Body of pancreas (tissue), 4 donors: ENCODE measurements at regions not wholly inside any gene's neighbourhood (a gene's known extent, or its start where the extent isn't known, plus 50 kb on each side); places are given as distances from the start of the nearest gene placed in this dataset.

Experiments
- ATAC-seq: fragments of 150-250 bp; one replicate; pipeline ENCODE4 v1.9.1; 2016
- DNase-seq, 4 donors: peaks; one replicate each; pipeline ENCODE4 v3.0.0-alpha.2; 2019
- H3K27ac ChIP-seq, 4 donors: fragments of 200-600 bp; sonication (generic); 1 replicate in 3 of 4; 2 replicates in 1 of 4; pipeline versions ENCODE4 v1.5.1 to v1.6.1; 2016 to 2019; ENCODE audit warnings: mild to moderate bottlenecking in 1 of 4, mixed read lengths in 1 of 4, moderate library complexity in 1 of 4
- H3K27me3 ChIP-seq, 2 donors: fragments of 200-600 bp; sonication (generic); one replicate each; pipeline ENCODE4 v1.6.0; 2016; ENCODE audit warnings: mild to moderate bottlenecking in 1 of 2
- H3K36me3 ChIP-seq, 2 donors: fragments of 200-600 bp; sonication (generic); replicated peaks in 1 of 2; 2 replicates each; pipeline ENCODE4 v1.5.1; 2016; ENCODE audit warnings: low read depth in 2 of 2; ENCODE audit not compliant: insufficient read depth in 1 of 2
- H3K4me1 ChIP-seq: fragments of 200-600 bp; sonication (generic); one replicate; pipeline ENCODE4 v1.6.0; 2016
- H3K4me3 ChIP-seq, 2 donors: fragments of 200-600 bp; sonication (generic); 1 replicate in 1 of 2; 2 replicates in 1 of 2; pipeline ENCODE4 v1.5.1; 2016 to 2019
- H3K9me3 ChIP-seq, 3 donors: fragments of 200-600 bp; sonication (generic); 1 replicate in 2 of 3; 2 replicates in 1 of 3; pipeline ENCODE4 v1.5.1; 2016
- CTCF ChIP-seq, 7 experiments: fragments of 450-650 bp in 4 of 7; fragments of 200-600 bp in 3 of 7; sonication (generic) in 3 of 7; IDR thresholded peaks; one replicate each; pipeline ENCODE4 v1.5.1; 2016 to 2019; ENCODE audit warnings: antibody characterized with exemption in 7 of 7
- POLR2A ChIP-seq, 3 donors: fragments of 450-650 bp; IDR thresholded peaks; one replicate each; pipeline ENCODE4 v1.6.1; 2016; ENCODE audit warnings: antibody characterized with exemption in 3 of 3, mild to moderate bottlenecking in 2 of 3
- WGBS, 2 donors: methylation state at CpG; one replicate each; pipeline ENCODE4 v1.1.5; 2017; 5-methylcytosine and 5-hydroxymethylcytosine counted together
- intact Hi-C: fragments of 100-400 bp; cut with DNase I; formaldehyde crosslinking; loops from one replicate; pipeline ENCODE4 v1.15.1; 2023

- TF ChIP-seq POLR2A (IDR thresholded peaks at IDR 0.05) (no peak), CTCF (IDR thresholded peaks at IDR 0.05) (no peak)
- Histone ChIP-seq H3K27me3 (no peaks in the 10 kb centered on the region), H3K4me1 (peaks cover 5% of the 10 kb centered on the region), H3K4me3 (no peak overlapping the region), H3K36me3 (no peaks in the 10 kb centered on the region), H3K9me3 (no peaks in the 10 kb centered on the region), H3K27ac (no peak overlapping the region)
- ATAC-seq (peak; percentile 96), DNase-seq (peak; percentile 40 to 58 (median 50))
- intact Hi-C loops, result no loop called here
Measured at GRCh38 chr7:80584778-80585177, 53.7 kb upstream of the CD36 start.

GRCh38 chr7:80587538-80587937 is 50.9 kb upstream of the CD36 start:
- DNase-seq (no peak), ATAC-seq (no peak)

GRCh38 chr7:80588591-80588990 is 49.9 kb upstream of the CD36 start:
- intact Hi-C loops, result no loop called here
- H3K36me3 ChIP-seq, result no peaks in the 10 kb centered on the region
- H3K27ac ChIP-seq, result no peak overlapping the region
- H3K9me3 ChIP-seq, result no peaks in the 10 kb centered on the region
- DNase-seq, result no peak
- peaks cover 5% of the 10 kb centered on the region for H3K4me1 ChIP-seq
- TF ChIP-seq CTCF (IDR thresholded peaks at IDR 0.05) (no peak), POLR2A (IDR thresholded peaks at IDR 0.05) (no peak)
- ATAC-seq, result no peak
- 87 to 88% methylated on average over 3 of the region's 3 CpGs for WGBS, 2 donors
- H3K4me3 ChIP-seq, result no peak overlapping the region
- H3K27me3 ChIP-seq, result no peaks in the 10 kb centered on the region

More at GRCh38 chr7:80587538-80587937, 50.9 kb upstream of the CD36 start:
- H3K9me3 ChIP-seq, result no peaks in the 10 kb centered on the region
- TF ChIP-seq CTCF (IDR thresholded peaks at IDR 0.05) (no peak), POLR2A (IDR thresholded peaks at IDR 0.05) (no peak)
- WGBS, 2 donors, result 24 to 40% methylated on average over 1 of the region's 1 CpG
- intact Hi-C loops, result no loop called here
- peaks cover 5% of the 10 kb centered on the region for H3K4me1 ChIP-seq
- H3K36me3 ChIP-seq, result no peaks in the 10 kb centered on the region
- H3K27ac ChIP-seq, result no peak overlapping the region
- H3K27me3 ChIP-seq, result no peaks in the 10 kb centered on the region
- no peak overlapping the region for H3K4me3 ChIP-seq
